ENCODE measurements at regions not wholly inside any gene's neighbourhood (a gene's known extent, or its start where the extent isn't known, plus 50 kb on each side); places are given as distances from the start of the nearest gene placed in this dataset.

DNA sequence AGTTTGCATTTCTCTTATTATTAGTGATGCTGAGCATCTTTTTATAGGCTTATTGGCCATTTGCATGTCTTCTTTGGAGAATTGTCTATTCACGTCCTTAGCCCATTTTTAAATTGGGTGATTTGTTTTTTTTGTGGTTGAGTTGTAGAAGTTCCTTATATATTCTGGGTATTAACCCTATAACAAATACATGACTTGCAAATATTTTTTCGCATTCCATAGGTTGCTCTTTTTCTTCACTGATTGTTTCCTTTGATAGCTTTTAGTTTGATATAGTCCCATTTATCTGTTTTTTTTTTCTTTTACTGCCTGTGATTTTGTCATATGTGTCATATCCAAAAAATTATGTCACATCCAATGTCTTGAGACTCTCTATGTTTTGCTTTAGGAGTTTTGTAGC lies 243.6 kb downstream of the GPD2 start:
- no peaks in the 10 kb centered on the region for H3K9me3 ChIP-seq (replicated peaks)
- no peak for DNase-seq
- H3K27ac ChIP-seq = no peak overlapping the region
- H3K27me3 ChIP-seq = no peaks in the 10 kb centered on the region
- no peaks in the 10 kb centered on the region for H3K36me3 ChIP-seq
- no peaks in the 10 kb centered on the region for H3K4me1 ChIP-seq
- no peak overlapping the region for H3K4me3 ChIP-seq

DNA sequence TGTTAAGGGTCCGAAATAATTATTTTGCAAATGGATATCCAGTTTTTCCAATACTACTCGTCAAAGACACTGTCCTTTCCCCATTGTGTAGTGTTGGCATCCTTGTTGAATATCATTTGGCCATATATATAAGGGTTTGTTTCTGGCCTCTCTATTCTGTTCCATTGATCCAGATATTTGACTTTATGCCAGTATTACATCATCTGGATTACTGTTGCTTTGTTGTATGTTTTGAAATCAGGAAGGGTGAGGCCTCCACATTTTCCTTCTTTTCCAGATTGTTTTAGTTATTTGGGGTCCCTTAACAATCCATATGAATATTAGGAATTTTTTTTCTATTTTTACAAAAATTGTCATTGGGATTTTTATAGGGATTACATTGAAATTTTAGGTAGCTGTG lies 244.1 kb downstream of the GPD2 start:
- no peak overlapping the region for H3K4me3 ChIP-seq
- no peak for DNase-seq
- no peaks in the 10 kb centered on the region for H3K36me3 ChIP-seq
- H3K27me3 ChIP-seq = no peaks in the 10 kb centered on the region
- H3K4me1 ChIP-seq = no peaks in the 10 kb centered on the region
- no peaks in the 10 kb centered on the region for H3K9me3 ChIP-seq (replicated peaks)
- no peak overlapping the region for H3K27ac ChIP-seq

DNA sequence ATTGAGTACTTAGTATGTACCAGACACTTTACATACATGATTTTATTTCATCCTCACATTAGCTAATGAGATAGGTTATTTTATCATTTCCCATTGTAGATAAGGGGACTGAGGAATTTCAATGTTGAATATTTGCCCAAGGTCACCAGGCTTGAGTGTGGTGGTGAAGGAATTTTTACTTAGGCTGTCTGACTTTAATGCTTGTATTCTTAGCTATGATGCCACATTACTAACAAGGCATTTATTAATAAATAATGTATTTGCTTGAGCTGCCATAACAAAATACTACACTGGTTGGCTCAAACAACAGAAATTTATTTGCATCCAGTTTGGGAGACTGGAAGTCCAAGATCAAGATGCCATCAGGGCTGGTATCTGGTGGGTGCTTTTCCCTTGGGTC lies 250.9 kb downstream of the GPD2 start:
- Histone ChIP-seq H3K36me3 (no peaks in the 10 kb centered on the region), H3K27ac (no peak overlapping the region), H3K4me1 (no peaks in the 10 kb centered on the region), H3K9me3 (replicated peaks) (no peaks in the 10 kb centered on the region), H3K4me3 (no peak overlapping the region), H3K27me3 (no peaks in the 10 kb centered on the region)
- no peak for DNase-seq

DNA sequence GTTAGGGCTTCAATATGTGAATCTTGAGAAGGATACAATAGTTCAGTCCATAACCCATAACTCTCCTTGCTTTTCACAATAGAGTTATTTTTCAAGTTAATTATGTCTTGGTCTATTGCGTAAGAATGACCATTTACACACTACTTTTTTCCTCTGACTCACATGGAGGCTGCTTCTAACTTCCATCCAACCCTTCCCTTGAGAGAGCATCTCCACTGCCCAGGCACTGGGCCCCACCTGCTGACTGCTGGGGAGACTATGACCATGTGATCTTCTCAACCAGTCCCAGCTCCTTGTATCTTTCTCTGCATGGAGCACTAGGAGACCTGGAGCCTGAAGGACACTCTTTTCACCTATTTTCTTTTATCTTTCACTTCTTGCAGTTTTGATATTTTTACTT lies 251.5 kb downstream of the GPD2 start:
- Histone ChIP-seq H3K4me3 (no peak overlapping the region), H3K27ac (no peak overlapping the region), H3K4me1 (no peaks in the 10 kb centered on the region), H3K9me3 (replicated peaks) (no peaks in the 10 kb centered on the region), H3K27me3 (no peaks in the 10 kb centered on the region), H3K36me3 (no peaks in the 10 kb centered on the region)
- DNase-seq = no peak

DNA sequence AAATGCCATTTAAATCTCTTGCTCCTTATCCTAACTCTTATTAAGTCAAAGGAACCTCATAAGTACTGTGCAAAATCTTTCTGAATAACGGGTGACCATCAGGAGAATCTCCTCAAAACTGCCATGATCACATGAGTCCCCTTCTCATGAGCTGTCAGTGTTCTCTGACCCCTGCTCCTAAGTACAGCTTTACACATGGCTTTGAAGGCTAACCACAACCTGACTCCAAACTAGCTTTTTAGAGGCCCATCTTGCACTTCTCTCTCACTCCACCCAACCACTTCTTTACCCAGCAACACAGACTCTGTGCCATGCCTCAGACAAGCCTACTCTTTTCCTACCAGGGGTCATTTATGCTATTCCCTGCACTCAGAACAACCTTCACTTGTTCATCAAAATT lies 253.8 kb downstream of the GPD2 start:
- H3K27ac ChIP-seq = no peak overlapping the region
- no peaks in the 10 kb centered on the region for H3K36me3 ChIP-seq
- no peak for DNase-seq
- H3K4me1 ChIP-seq = no peaks in the 10 kb centered on the region
- H3K9me3 ChIP-seq (replicated peaks) = no peaks in the 10 kb centered on the region
- no peak overlapping the region for H3K4me3 ChIP-seq
- H3K27me3 ChIP-seq = no peaks in the 10 kb centered on the region

DNA sequence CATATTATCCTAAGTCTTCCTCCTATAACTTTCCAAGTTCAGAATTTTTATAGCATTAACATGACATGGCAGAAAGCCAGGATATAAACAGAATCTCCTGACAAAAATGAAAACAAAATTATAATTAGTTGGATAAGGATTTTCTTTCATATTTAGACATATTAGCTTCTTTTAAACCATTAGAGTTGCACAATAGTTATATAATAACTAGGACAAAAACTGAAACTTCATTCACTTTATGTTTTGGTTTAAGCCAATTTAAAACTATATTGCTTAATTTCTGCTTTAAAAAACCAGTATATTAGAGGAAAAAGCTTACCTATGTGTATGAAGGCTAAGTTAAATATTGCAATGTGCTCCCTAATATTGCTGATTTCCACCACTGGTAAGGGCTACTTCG lies 254.8 kb downstream of the GPD2 start:
- DNase-seq = no peak

DNA sequence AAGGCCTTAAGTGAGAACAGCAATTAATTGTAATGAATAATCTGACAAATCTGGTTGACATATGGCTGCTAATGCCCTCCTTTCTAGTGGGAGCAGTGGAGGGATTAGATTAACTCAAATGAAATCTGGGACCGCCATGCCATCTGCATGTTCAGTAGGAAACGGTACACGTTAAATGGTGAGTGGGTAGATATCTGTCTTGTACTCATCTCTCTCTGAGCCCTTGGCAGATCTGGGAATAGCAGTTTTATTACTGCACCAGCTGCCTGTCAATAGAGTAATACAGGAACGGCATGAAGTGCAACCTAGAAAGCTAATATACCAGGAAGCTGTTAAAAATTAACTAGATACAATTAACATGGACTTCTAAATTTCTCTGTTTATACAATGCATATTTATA lies 258.8 kb downstream of the GPD2 start:
- Histone ChIP-seq H3K27ac (no peak overlapping the region), H3K9me3 (replicated peaks) (no peaks in the 10 kb centered on the region), H3K27me3 (no peaks in the 10 kb centered on the region), H3K36me3 (no peaks in the 10 kb centered on the region), H3K4me1 (no peaks in the 10 kb centered on the region), H3K4me3 (no peak overlapping the region)
- no peak for DNase-seq

More for the DNA sequence above, 254.8 kb downstream of the GPD2 start:
- no peak overlapping the region for H3K4me3 ChIP-seq
- H3K36me3 ChIP-seq = no peaks in the 10 kb centered on the region
- H3K27ac ChIP-seq = no peak overlapping the region
- H3K9me3 ChIP-seq (replicated peaks) = no peaks in the 10 kb centered on the region
- no peaks in the 10 kb centered on the region for H3K4me1 ChIP-seq
- no peaks in the 10 kb centered on the region for H3K27me3 ChIP-seq

DNA sequence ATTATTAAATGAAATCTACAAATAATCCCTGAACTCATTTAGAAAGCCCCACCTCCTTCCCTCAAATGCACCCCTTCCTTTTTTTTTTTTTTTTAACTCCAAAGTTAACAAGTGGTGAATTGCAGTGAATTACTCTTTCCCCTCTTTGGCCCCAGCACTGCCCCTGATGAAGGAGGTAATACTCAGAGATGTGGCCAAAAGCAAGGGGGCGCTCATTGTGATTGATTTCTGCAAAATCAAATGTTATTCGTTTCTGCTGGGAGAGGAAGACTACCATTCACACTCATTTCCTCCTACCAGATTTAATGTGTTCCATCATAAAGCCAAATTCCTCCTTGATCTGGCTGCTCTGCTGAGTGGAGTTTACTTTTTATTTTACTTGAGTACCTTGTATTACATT lies 259.4 kb downstream of the GPD2 start:
- no peak for DNase-seq
- Histone ChIP-seq H3K4me3 (no peak overlapping the region), H3K27me3 (no peaks in the 10 kb centered on the region), H3K9me3 (replicated peaks) (no peaks in the 10 kb centered on the region), H3K36me3 (no peaks in the 10 kb centered on the region), H3K27ac (no peak overlapping the region), H3K4me1 (no peaks in the 10 kb centered on the region)

DNA sequence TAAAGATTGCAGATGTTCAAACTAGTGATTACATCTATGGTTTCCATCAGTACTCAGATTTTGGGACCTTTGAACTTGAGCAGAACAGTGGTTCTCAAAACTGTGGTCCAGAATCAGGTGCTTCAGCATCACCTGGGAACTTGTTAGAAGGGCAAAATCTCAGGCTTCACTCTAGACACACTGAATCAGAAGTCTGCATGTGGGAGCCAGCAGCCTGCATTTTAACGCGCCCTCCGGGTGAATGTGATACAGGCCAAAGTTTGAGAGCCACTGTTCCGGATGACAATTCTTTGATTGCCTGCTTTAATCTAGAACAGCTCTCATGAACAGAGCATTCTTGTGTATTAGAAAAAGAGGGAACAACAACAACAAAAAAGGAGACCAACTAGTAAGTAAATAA lies 261.7 kb downstream of the GPD2 start:
- no peak for DNase-seq
- Histone ChIP-seq H3K9me3 (replicated peaks) (no peaks in the 10 kb centered on the region), H3K4me3 (no peak overlapping the region), H3K4me1 (no peaks in the 10 kb centered on the region), H3K27me3 (no peaks in the 10 kb centered on the region), H3K27ac (no peak overlapping the region), H3K36me3 (no peaks in the 10 kb centered on the region)

DNA sequence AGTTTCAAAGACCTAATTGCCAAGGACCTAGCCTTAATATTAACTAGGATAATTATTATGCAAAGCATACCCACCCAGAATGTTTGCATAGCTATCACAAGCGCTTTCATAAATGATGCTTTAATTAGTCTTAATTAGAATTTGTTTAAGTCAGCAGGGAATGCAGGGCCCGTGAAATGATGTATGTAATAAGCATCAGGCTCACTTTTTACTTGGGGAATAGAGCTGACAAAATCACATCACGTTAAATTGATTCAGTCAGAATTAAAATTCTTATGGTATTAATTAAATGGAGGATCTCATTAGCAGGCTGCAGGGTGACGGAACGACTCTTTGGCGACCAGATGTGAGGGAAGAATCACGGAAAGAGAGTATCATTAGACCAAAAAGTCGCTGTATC lies 264.5 kb downstream of the GPD2 start:
- Histone ChIP-seq H3K36me3 (no peaks in the 10 kb centered on the region), H3K27me3 (no peaks in the 10 kb centered on the region), H3K27ac (no peak overlapping the region), H3K9me3 (replicated peaks) (no peaks in the 10 kb centered on the region), H3K4me1 (no peaks in the 10 kb centered on the region), H3K4me3 (no peak overlapping the region)
- DNase-seq = no peak

DNA sequence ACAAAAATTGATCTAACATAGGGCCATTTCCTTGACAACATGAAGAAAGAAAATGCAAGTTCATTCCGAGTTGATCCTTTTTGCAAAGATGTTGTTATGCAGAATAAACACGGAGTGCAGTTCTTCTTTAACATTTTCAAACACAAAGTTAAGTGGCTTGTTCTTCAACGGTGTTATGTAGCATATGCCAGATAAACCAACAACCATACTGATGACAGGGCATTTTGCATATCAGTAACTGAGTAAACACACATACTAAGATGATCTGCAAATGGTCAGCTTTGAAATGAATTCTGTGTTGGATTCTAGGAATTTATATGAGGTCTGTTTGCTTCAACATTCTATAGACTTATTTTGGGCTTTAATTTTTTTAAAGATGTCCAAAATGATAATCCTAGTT lies 266.4 kb downstream of the GPD2 start:
- Histone ChIP-seq H3K27me3 (no peaks in the 10 kb centered on the region), H3K27ac (no peak overlapping the region), H3K4me3 (no peak overlapping the region), H3K4me1 (no peaks in the 10 kb centered on the region), H3K9me3 (replicated peaks) (no peaks in the 10 kb centered on the region), H3K36me3 (no peaks in the 10 kb centered on the region)
- no peak for DNase-seq

DNA sequence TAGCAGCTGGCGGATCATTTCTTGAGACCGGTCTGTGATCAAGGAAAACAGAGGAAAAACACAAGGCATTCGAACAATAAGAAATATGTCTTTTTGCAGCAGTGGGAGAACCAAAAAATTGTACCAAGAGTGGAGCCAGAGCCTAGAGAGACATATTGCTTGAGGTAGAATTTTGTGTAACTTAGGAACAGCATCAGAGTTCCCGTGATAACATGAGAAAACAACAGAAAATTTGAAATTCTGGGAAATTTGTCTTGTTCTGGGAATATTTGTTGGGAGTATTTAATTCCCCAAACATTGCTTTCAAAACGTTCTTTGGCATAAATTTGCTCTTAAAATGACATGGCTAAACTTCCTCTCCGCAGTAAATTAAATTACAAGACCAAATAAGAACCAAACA lies 267.5 kb downstream of the GPD2 start:
- Histone ChIP-seq H3K27ac (no peak overlapping the region), H3K9me3 (replicated peaks) (no peaks in the 10 kb centered on the region), H3K27me3 (no peaks in the 10 kb centered on the region), H3K36me3 (no peaks in the 10 kb centered on the region), H3K4me1 (no peaks in the 10 kb centered on the region), H3K4me3 (no peak overlapping the region)
- no peak for DNase-seq

DNA sequence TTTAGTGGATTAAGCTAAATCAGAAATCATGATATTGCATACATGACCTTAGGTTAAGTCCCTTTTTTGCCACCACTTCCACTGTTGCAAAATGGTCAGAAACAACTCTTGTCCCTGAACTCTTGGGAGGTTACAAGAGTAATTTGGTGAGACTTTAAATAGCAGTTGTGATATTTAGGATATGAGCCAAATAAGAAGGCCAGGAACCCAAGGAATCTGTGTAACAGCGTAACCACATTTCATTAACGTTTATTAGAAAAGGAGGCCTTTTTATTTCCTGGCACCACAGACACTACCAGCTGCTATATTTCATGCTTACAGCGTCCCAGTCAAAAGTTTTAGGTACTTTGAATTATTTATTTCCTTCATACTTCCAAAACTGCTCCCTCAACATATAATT lies 268.0 kb downstream of the GPD2 start:
- DNase-seq = no peak
- Histone ChIP-seq H3K27ac (no peak overlapping the region), H3K4me3 (no peak overlapping the region), H3K27me3 (no peaks in the 10 kb centered on the region), H3K9me3 (replicated peaks) (no peaks in the 10 kb centered on the region), H3K36me3 (no peaks in the 10 kb centered on the region), H3K4me1 (no peaks in the 10 kb centered on the region)

DNA sequence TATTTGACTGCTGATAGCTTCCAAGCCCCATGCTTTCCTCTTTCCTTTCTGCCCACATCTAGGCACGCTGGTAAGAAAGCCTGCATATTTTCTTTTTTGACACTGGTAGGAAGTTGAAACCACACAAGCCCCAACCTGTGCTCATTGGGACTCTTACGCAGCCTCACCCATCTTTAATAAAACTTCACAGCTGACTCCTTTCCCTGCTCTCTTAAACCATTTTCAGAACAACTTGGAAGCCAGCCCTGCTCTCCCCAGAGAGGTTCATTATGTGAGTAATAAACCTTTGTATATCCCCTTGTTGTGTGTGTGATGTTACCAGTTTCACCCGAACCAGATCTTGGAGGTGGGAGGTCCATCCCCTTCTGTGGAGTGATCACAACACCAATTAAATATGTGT lies 268.4 kb downstream of the GPD2 start:
- H3K4me1 ChIP-seq = no peaks in the 10 kb centered on the region
- H3K4me3 ChIP-seq = no peak overlapping the region
- H3K36me3 ChIP-seq = no peaks in the 10 kb centered on the region
- no peak overlapping the region for H3K27ac ChIP-seq
- H3K27me3 ChIP-seq = no peaks in the 10 kb centered on the region
- DNase-seq = no peak
- no peaks in the 10 kb centered on the region for H3K9me3 ChIP-seq (replicated peaks)

DNA sequence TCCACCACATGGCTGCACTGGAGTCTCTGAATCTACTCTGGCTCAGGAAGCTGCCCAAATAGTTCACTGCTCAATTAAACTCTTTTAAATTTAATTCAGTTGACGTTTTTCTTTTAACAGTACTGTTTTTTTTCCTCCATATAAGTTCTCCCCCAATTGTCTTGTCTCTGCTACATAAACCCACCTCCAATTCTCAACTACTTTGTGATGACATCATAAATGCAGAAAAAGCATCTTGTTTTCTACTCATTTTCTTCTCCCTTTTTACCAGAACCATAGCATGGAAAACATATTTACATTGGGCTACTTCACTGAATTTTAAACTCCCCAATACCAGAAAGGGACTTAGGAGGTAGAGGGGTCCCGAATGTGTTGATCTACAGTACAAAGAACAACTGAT lies 270.4 kb downstream of the GPD2 start:
- Histone ChIP-seq H3K36me3 (no peaks in the 10 kb centered on the region), H3K27ac (no peak overlapping the region), H3K27me3 (no peaks in the 10 kb centered on the region), H3K9me3 (replicated peaks) (no peaks in the 10 kb centered on the region), H3K4me3 (no peak overlapping the region), H3K4me1 (no peaks in the 10 kb centered on the region)
- no peak for DNase-seq

DNA sequence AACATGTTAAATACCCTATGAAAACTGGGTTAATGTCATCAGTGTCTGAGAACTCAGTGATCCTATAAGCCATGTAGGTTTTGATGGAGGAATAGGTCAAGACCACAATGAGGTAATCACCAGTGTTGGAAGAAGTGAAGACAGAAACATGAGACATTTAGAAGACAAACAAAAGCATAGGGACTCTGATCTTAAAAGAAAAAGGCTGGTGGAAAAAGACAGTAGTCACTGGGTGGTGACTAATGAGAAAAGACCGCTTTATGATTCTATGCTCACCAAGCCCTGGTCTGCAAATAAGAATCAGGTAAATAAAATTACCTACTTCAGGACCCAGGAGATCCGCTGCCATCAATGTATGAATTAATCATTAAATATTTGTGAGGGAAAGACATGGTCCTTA lies 271.9 kb downstream of the GPD2 start:
- Histone ChIP-seq H3K4me3 (no peak overlapping the region), H3K4me1 (no peaks in the 10 kb centered on the region), H3K36me3 (no peaks in the 10 kb centered on the region), H3K27me3 (no peaks in the 10 kb centered on the region), H3K9me3 (replicated peaks) (no peaks in the 10 kb centered on the region), H3K27ac (no peak overlapping the region)
- DNase-seq = no peak

DNA sequence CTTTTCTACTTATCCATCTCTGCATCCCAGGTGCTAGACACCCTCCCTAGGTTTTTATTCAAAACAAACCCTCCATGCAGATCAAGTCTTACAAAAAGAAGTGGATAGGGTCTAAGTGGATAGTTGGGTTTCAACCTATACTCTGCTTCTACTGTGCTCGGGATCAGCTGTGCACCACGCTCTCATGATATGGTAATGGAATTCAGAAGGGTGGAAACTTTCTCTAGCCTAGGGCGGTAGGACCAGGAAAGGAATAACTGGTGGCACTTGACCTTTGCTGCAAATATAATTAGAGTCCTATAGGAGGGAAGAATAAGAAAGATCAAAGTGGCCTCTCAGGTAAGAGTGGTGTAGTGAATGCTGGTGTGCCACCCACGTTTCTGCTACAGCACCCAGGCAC lies 272.9 kb downstream of the GPD2 start:
- Histone ChIP-seq H3K4me3 (no peak overlapping the region), H3K27ac (no peak overlapping the region), H3K9me3 (replicated peaks) (no peaks in the 10 kb centered on the region), H3K27me3 (no peaks in the 10 kb centered on the region), H3K4me1 (no peaks in the 10 kb centered on the region), H3K36me3 (no peaks in the 10 kb centered on the region)
- no peak for DNase-seq

All from SJCRH30 (cell line).